ENCODE measurements at regions not wholly inside any gene's neighbourhood (a gene's known extent, or its start where the extent isn't known, plus 50 kb on each side); places are given as distances from the start of the nearest gene placed in this dataset.
"Not testable (repeated sequence)": the region's sequence is repeated elsewhere in the genome, so short reads cannot be mapped to it uniquely, and the experiment has no call there.

DNA sequence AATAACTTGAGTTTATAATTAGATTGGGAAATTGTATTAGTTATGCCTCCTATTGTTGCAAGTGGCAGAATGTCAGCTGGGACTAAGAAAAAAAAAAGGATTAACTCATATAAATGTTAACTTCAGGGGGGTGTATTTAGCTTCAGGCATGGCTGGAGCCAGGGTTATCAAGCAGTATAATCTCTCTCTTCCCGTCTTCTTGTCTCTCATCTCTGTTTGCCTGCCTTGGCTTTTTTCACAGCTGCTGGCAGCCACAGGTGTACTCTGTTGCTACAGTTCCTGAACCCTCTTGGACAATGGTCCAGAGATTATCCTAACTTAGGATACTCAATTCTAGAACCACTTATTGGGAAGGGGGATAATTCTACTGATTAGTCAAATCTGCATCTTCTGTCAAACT, 370.7 kb upstream of the MEX3C start:
- H3K4me3 ChIP-seq (ENCODE audit: insufficient read depth, low read depth, low read length), result no peak overlapping the region
- no peak overlapping the region for H3K27ac ChIP-seq (ENCODE audit: insufficient read depth, low read depth, low read length, poor library complexity, severe bottlenecking)
- no peaks in the 10 kb centered on the region for H3K27me3 ChIP-seq (ENCODE audit: control insufficient read depth, insufficient read depth, low read length, poor library complexity, severe bottlenecking)
- peaks cover 12% of the 10 kb centered on the region for H3K4me1 ChIP-seq (ENCODE audit: control insufficient read depth, insufficient read depth, low read length)
- no peaks in the 10 kb centered on the region for H3K9me3 ChIP-seq (ENCODE audit: control insufficient read depth, low read length)
- H3K36me3 ChIP-seq (ENCODE audit: control insufficient read depth, insufficient read depth, low read length), result no peaks in the 10 kb centered on the region
- WGBS, 2 experiments, result 77 to 89% methylated on average over 1 of the region's 1 CpG

DNA sequence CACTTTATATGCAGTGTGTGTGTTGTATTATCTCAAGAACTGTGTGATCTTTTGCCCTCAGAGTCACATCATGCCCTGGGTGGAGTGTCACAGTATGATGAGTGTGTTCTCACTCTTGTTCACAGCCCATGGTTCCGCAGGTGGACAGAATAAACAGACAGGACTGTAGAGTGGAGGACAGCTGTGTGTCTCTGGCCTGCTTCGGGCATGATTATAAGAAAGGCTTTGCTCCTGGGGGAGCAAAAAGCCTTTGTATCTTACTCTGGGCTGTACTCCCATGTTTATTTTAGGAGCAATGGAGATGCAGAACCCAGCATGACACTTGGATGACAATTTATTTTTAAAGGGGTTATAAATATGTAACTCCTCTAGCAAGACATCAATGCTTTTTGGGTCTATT, 371.7 kb upstream of the MEX3C start:
- Histone ChIP-seq H3K4me3 (ENCODE audit: insufficient read depth, low read depth, low read length) (no peak overlapping the region), H3K36me3 (ENCODE audit: control insufficient read depth, insufficient read depth, low read length) (no peaks in the 10 kb centered on the region), H3K4me1 (ENCODE audit: control insufficient read depth, insufficient read depth, low read length) (peaks cover 10% of the 10 kb centered on the region), H3K27me3 (ENCODE audit: control insufficient read depth, insufficient read depth, low read length, poor library complexity, severe bottlenecking) (no peaks in the 10 kb centered on the region), H3K27ac (ENCODE audit: insufficient read depth, low read depth, low read length, poor library complexity, severe bottlenecking) (no peak overlapping the region), H3K9me3 (ENCODE audit: control insufficient read depth, low read length) (no peaks in the 10 kb centered on the region)
- 87 to 97% methylated on average over 2 of the region's 2 CpGs for WGBS, 2 experiments

DNA sequence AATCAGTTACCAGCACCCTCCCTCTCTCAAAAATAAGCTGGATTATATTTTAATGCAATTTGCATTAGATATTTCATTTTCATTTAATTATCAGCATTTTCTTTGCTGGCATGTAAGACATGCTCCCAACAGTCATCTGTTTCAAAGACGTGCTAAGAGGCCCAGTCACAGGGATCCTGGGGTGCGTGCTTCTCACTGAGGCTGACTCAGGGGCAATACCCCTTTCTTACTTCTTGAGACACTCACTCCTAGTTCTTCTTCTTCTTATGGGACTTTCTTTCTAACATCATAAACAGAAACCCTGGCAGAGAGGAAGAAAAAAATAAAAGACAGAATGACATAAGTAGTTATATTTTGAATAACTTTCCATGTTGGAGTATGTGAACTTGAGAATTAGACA, 372.1 kb upstream of the MEX3C start:
- Histone ChIP-seq H3K36me3 (ENCODE audit: control insufficient read depth, insufficient read depth, low read length) (no peaks in the 10 kb centered on the region), H3K27ac (ENCODE audit: insufficient read depth, low read depth, low read length, poor library complexity, severe bottlenecking) (no peak overlapping the region), H3K4me1 (ENCODE audit: control insufficient read depth, insufficient read depth, low read length) (peaks cover 10% of the 10 kb centered on the region), H3K27me3 (ENCODE audit: control insufficient read depth, insufficient read depth, low read length, poor library complexity, severe bottlenecking) (no peaks in the 10 kb centered on the region), H3K4me3 (ENCODE audit: insufficient read depth, low read depth, low read length) (no peak overlapping the region), H3K9me3 (ENCODE audit: control insufficient read depth, low read length) (no peaks in the 10 kb centered on the region)
- WGBS, 2 experiments, result 75 to 77% methylated on average over 2 of the region's 2 CpGs

DNA sequence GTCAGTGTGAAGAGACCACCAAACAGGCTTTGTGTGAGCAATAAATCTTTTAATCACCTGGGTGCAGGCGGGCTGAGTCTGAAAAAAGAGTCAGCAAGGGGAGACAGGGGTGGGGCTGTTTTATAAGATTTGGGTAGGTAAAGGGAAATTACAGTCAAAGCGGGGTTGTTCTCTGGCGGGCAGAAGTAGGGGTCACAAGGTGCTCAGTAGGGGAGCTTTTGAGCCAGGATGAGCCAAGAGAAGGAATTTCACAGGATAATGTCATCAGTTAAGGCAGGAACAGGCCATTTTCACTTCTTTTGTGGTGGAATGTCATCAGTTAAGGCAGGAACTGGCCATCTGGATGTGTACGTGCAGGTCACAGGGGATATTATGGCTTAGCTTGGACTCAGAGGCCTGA, 372.6 kb upstream of the MEX3C start:
- not testable (repeated sequence) for H3K4me1 ChIP-seq (ENCODE audit: control insufficient read depth, insufficient read depth, low read length); H3K36me3 ChIP-seq (ENCODE audit: control insufficient read depth, insufficient read depth, low read length)
- 44 to 56% methylated on average over 3 of the region's 4 CpGs for WGBS, 2 experiments

DNA sequence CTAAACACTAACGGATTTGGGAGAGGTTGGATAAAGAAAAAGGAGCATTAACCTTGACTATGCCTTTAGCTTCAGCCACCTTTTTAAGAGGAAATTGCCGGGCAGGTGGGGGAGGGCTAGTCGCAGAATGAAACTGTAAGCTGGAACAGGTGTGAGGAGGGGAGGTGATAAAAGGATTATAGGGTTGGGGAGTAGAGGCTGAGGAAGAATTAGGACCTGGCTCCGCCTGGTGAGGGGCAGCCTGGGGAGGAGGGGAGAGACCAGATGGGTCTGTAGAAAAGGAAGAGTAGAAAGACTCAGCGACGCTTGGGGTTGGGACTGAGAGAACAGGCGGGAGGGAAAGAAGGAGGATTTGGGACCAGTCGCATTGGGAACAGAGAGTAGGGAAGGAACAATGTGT, 376.4 kb upstream of the MEX3C start:
- not testable (repeated sequence) for H3K4me3 ChIP-seq (ENCODE audit: insufficient read depth, low read depth, low read length); H3K9me3 ChIP-seq (ENCODE audit: control insufficient read depth, low read length); H3K27me3 ChIP-seq (ENCODE audit: control insufficient read depth, insufficient read depth, low read length, poor library complexity, severe bottlenecking); H3K36me3 ChIP-seq (ENCODE audit: control insufficient read depth, insufficient read depth, low read length); H3K27ac ChIP-seq (ENCODE audit: insufficient read depth, low read depth, low read length, poor library complexity, severe bottlenecking)
- H3K4me1 ChIP-seq (ENCODE audit: control insufficient read depth, insufficient read depth, low read length), result peaks cover 13% of the 10 kb centered on the region
- 93 to 97% methylated on average over 7 of the region's 8 CpGs for WGBS, 2 experiments

More for the DNA sequence above, 372.6 kb upstream of the MEX3C start:
- not testable (repeated sequence) for H3K9me3 ChIP-seq (ENCODE audit: control insufficient read depth, low read length); H3K27ac ChIP-seq (ENCODE audit: insufficient read depth, low read depth, low read length, poor library complexity, severe bottlenecking); H3K4me3 ChIP-seq (ENCODE audit: insufficient read depth, low read depth, low read length); H3K27me3 ChIP-seq (ENCODE audit: control insufficient read depth, insufficient read depth, low read length, poor library complexity, severe bottlenecking)

DNA sequence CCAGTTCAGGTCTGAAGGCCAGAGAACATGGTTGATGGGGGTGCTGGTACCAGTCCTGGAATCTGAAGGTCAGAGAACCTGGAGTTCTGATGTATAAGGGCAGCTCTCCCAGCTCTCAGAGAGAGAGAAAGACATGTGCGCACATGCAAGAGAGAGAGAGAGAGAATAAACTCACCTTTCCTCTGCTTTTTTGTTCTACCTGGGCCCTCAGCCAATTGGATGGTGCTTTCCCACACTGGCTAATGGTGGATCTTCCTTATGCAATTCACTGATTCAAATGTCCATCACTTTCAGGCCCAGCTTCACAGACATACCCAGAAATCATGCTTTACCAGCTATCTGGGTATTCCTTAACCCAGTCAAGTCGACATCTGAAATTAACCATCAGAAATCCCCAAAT, 377.7 kb upstream of the MEX3C start:
- H3K4me1 ChIP-seq (ENCODE audit: control insufficient read depth, insufficient read depth, low read length), result peaks cover 5% of the 10 kb centered on the region
- no peak overlapping the region for H3K4me3 ChIP-seq (ENCODE audit: insufficient read depth, low read depth, low read length)
- no peaks in the 10 kb centered on the region for H3K36me3 ChIP-seq (ENCODE audit: control insufficient read depth, insufficient read depth, low read length)
- no peaks in the 10 kb centered on the region for H3K27me3 ChIP-seq (ENCODE audit: control insufficient read depth, insufficient read depth, low read length, poor library complexity, severe bottlenecking)
- no peak overlapping the region for H3K27ac ChIP-seq (ENCODE audit: insufficient read depth, low read depth, low read length, poor library complexity, severe bottlenecking)
- no peaks in the 10 kb centered on the region for H3K9me3 ChIP-seq (ENCODE audit: control insufficient read depth, low read length)
- 94 to 99% methylated on average over 2 of the region's 2 CpGs for WGBS, 2 experiments

DNA sequence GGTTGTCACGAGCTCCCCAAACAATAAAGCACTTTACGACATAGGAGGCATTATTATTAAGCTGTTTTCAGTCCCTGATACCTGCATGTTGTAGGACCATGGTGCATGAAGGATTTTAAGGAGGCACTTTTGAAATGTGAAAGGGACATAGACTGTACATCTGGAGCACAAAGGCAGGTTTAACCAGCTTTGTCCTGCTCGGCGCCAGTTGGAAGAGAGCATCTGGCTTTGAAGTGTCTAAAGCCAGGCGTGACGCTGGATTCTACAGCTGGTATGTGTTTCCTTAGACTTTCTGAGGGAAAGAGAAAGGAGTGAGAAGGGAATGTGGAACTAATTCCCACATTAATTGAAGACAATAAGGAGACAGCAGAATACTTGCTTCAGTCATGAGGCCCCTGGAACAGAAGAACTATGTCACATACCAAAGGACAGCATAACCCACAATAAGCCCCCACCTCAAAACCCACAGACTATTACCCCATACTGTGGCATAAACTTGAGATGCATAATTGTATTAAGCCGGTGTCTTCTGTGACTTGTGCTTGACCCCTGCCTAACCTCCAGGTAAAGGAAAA, 381.0 kb upstream of the MEX3C start:
- no peaks in the 10 kb centered on the region for H3K36me3 ChIP-seq (ENCODE audit: control insufficient read depth, insufficient read depth, low read length)
- H3K4me3 ChIP-seq (ENCODE audit: insufficient read depth, low read depth, low read length), result no peak overlapping the region
- peak overlapping the region; percentile 72 for H3K27ac ChIP-seq (ENCODE audit: insufficient read depth, low read depth, low read length, poor library complexity, severe bottlenecking)
- no peaks in the 10 kb centered on the region for H3K9me3 ChIP-seq (ENCODE audit: control insufficient read depth, low read length)
- H3K4me1 ChIP-seq (ENCODE audit: control insufficient read depth, insufficient read depth, low read length), result peaks cover 5% of the 10 kb centered on the region
- 78 to 83% methylated on average over 7 of the region's 7 CpGs for WGBS, 2 experiments
- H3K27me3 ChIP-seq (ENCODE audit: control insufficient read depth, insufficient read depth, low read length, poor library complexity, severe bottlenecking), result no peaks in the 10 kb centered on the region

DNA sequence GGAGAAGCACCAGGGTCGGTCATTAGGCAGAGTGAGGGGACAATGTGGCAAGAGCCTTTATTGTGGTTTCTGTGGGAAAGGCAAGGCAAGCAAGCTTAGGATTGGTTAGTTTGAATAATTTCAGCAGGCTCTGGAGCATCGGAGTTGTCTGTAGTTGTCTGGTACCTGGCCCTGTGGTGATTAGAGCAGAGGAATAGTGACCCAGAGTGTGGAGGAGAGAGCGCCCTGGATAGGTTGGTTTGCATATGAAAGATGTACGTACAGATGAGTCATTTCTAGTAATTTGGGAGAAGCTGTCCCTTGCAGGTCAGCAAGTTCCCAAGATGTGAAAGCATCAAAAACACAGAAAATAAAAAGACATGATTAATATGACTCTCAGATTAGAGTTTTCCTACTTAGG, 383.1 kb upstream of the MEX3C start:
- Histone ChIP-seq H3K27me3 (ENCODE audit: control insufficient read depth, insufficient read depth, low read length, poor library complexity, severe bottlenecking) (no peaks in the 10 kb centered on the region), H3K4me1 (ENCODE audit: control insufficient read depth, insufficient read depth, low read length) (peaks cover 5% of the 10 kb centered on the region), H3K36me3 (ENCODE audit: control insufficient read depth, insufficient read depth, low read length) (no peaks in the 10 kb centered on the region), H3K9me3 (ENCODE audit: control insufficient read depth, low read length) (no peaks in the 10 kb centered on the region), H3K27ac (ENCODE audit: insufficient read depth, low read depth, low read length, poor library complexity, severe bottlenecking) (no peak overlapping the region), H3K4me3 (ENCODE audit: insufficient read depth, low read depth, low read length) (no peak overlapping the region)
- WGBS, 2 experiments, result 75 to 81% methylated on average over 4 of the region's 4 CpGs

DNA sequence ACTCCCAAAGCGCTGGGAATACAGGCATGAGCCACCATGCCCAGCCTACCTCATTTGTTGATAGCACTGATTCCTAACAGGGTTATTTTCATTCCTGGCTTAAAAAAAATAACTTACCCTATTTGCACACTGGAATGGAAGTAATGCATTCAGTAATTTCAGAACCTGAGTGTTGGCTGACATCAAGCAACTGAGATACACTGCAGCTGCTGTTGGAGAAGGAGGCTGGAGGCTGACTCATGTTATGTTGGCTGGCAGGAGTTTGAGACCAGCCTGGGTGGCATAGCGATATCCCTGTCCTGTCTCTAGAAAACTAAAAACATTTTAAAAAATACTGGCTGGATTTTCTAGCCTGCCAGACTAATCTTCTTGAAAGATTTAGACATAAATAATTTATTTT, 385.1 kb upstream of the MEX3C start:
- Histone ChIP-seq H3K36me3 (ENCODE audit: control insufficient read depth, insufficient read depth, low read length) (no peaks in the 10 kb centered on the region), H3K4me3 (ENCODE audit: insufficient read depth, low read depth, low read length) (no peak overlapping the region), H3K27me3 (ENCODE audit: control insufficient read depth, insufficient read depth, low read length, poor library complexity, severe bottlenecking) (no peaks in the 10 kb centered on the region), H3K27ac (ENCODE audit: insufficient read depth, low read depth, low read length, poor library complexity, severe bottlenecking) (no peak overlapping the region), H3K9me3 (ENCODE audit: control insufficient read depth, low read length) (no peaks in the 10 kb centered on the region), H3K4me1 (ENCODE audit: control insufficient read depth, insufficient read depth, low read length) (peaks cover 5% of the 10 kb centered on the region)
- 90 to 98% methylated on average over 2 of the region's 2 CpGs for WGBS, 2 experiments

DNA sequence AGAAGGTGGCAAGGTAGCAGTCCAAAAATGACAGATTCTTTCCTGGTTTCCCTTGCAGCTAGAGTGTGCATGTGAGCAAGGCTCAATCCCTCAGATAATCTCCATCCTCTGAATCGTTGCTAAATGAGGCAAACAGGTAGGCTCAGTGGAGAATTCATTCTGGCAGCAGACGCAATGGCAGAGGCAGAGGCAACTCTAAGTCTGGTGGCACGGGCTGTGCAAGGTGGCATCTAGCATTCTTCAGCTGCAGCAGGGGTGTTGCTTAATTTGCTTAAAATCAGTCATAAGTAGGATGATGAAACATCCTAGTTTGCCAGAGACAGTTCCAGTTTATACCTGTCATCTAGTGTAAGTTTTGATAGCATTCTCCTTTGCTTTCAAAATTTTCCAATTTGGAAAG, 391.1 kb upstream of the MEX3C start:
- H3K4me3 ChIP-seq (ENCODE audit: insufficient read depth, low read depth, low read length), result no peak overlapping the region
- H3K9me3 ChIP-seq (ENCODE audit: control insufficient read depth, low read length), result no peaks in the 10 kb centered on the region
- H3K27ac ChIP-seq (ENCODE audit: insufficient read depth, low read depth, low read length, poor library complexity, severe bottlenecking), result no peak overlapping the region
- no peaks in the 10 kb centered on the region for H3K27me3 ChIP-seq (ENCODE audit: control insufficient read depth, insufficient read depth, low read length, poor library complexity, severe bottlenecking)
- 93 to 94% methylated on average over 3 of the region's 3 CpGs for WGBS, 2 experiments
- H3K4me1 ChIP-seq (ENCODE audit: control insufficient read depth, insufficient read depth, low read length), result no peaks in the 10 kb centered on the region
- no peaks in the 10 kb centered on the region for H3K36me3 ChIP-seq (ENCODE audit: control insufficient read depth, insufficient read depth, low read length)

DNA sequence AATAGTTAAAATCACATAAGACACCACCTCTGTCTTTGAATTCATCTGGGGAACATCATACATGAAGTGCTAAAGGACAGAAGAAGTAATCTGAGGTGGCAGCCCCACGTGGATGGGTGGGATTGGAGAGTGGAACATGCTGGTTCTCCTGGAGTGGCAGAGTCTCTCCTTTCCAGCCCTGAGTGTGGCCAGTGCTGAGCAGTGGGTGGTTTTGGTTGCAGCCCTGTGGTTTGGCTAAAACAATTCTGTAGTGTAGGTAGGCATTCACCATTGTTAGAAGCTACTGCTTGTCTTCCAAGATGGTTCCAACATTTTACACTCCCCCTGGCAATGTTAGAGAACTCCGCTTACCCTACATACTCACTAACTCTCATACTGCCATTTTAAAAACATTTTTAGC, 396.4 kb upstream of the MEX3C start:
- H3K27me3 ChIP-seq (ENCODE audit: control insufficient read depth, insufficient read depth, low read length, poor library complexity, severe bottlenecking), result no peaks in the 10 kb centered on the region
- H3K4me1 ChIP-seq (ENCODE audit: control insufficient read depth, insufficient read depth, low read length), result no peaks in the 10 kb centered on the region
- no peaks in the 10 kb centered on the region for H3K36me3 ChIP-seq (ENCODE audit: control insufficient read depth, insufficient read depth, low read length)
- H3K27ac ChIP-seq (ENCODE audit: insufficient read depth, low read depth, low read length, poor library complexity, severe bottlenecking), result no peak overlapping the region
- H3K4me3 ChIP-seq (ENCODE audit: insufficient read depth, low read depth, low read length), result no peak overlapping the region
- WGBS, 2 experiments, result 80 to 90% methylated on average over 1 of the region's 2 CpGs
- H3K9me3 ChIP-seq (ENCODE audit: control insufficient read depth, low read length), result no peaks in the 10 kb centered on the region

All from ectodermal cell (in vitro differentiated cells).